H1 (cell line): ENCODE measurements at regions not wholly inside any gene's neighbourhood (a gene's known extent, or its start where the extent isn't known, plus 50 kb on each side); places are given as distances from the start of the nearest gene placed in this dataset.
A peak's percentile ranks its signal among the peaks of the same experiment; 100 is the strongest.

Experiments used
- CTCF ChIA-PET: fragments of 300-600 bp; sonication (Branson Sonifier 250); formaldehyde crosslinking; loops from one replicate; lab custom pipeline; 2021; ENCODE audit not compliant: partially characterized antibody; lab: Charles Lee
- POLR2A ChIA-PET: fragments of 300-600 bp; sonication (Branson Sonifier 250); formaldehyde crosslinking; loops from one replicate; lab custom pipeline; 2021; ENCODE audit warnings: inconsistent platforms; ENCODE audit not compliant: partially characterized antibody; lab: Charles Lee
- DNase-seq, 2 experiments: peaks; one replicate each; pipeline versions ENCODE4 v3.0.0 to v3.0.0-alpha.2; 2010 to 2022; ENCODE audit warnings: low spot score in 2 of 2, low read depth in 1 of 2, mixed read lengths in 1 of 2
- FAIRE-seq: peaks from 2 replicates; lab custom pipeline; 2011; peaks lifted over from hg19 to GRCh38; lab: Jason Lieb, UNC
- H2AFZ ChIP-seq: 2 replicates; pipeline ENCODE4 v1.8.1; 2012; ENCODE audit warnings: low read length, inconsistent platforms
- H2AK5ac ChIP-seq: 2 replicates; pipeline ENCODE4 v1.6.1; 2013; ENCODE audit warnings: low read depth, low read length
- H2BK120ac ChIP-seq: replicated peaks from 2 replicates; pipeline ENCODE3; 2013; ENCODE audit warnings: low read depth, low read length, inconsistent platforms
- H2BK12ac ChIP-seq: 2 replicates; pipeline ENCODE4 v1.6.1; 2013; ENCODE audit warnings: low read depth, low read length
- H2BK15ac ChIP-seq: 2 replicates; pipeline ENCODE4 v1.6.1; 2013; ENCODE audit warnings: low read length
- H2BK20ac ChIP-seq: 2 replicates; pipeline ENCODE4 v1.6.1; 2013; ENCODE audit warnings: low read length
- H2BK5ac ChIP-seq: 2 replicates; pipeline ENCODE4 v1.6.1; 2013; ENCODE audit warnings: low read depth, low read length
- H3K14ac ChIP-seq: 2 replicates; pipeline ENCODE4 v1.6.1; 2013; ENCODE audit warnings: inconsistent platforms; ENCODE audit not compliant: insufficient read length
- H3K18ac ChIP-seq: 2 replicates; pipeline ENCODE4 v1.6.1; 2013; ENCODE audit warnings: low read length; ENCODE audit errors: extremely low read depth
- H3K23ac ChIP-seq: 2 replicates; pipeline ENCODE4 v1.6.1; 2013; ENCODE audit warnings: inconsistent platforms; ENCODE audit not compliant: insufficient read length
- H3K23me2 ChIP-seq: 2 replicates; pipeline ENCODE4 v1.6.1; 2013; ENCODE audit warnings: low read depth, low read length
- H3K27ac ChIP-seq: 2 replicates; pipeline ENCODE4 v1.6.1; 2011; ENCODE audit warnings: low read depth, low read length, inconsistent platforms
- H3K27me3 ChIP-seq, 4 experiments: replicated peaks in 1 of 4; 1 replicate in 1 of 4; 2 replicates in 3 of 4; pipeline versions ENCODE4 v1.6.1 to v1.8.1; 2011 to 2013; ENCODE audit warnings: low read length in 3 of 4, mild to moderate bottlenecking in 3 of 4, inconsistent platforms in 2 of 4, mixed read lengths in 2 of 4, moderate library complexity in 1 of 4; ENCODE audit not compliant: control insufficient read depth in 3 of 4, insufficient read depth in 3 of 4; ENCODE audit errors: extremely low read depth in 1 of 4
- H3K36me3 ChIP-seq, 4 experiments: 2 replicates each; pipeline versions ENCODE4 v1.6.1 to v1.8.1; 2011 to 2013; ENCODE audit warnings: mild to moderate bottlenecking in 4 of 4, low read length in 3 of 4, moderate library complexity in 2 of 4, control low read depth in 1 of 4, inconsistent platforms in 1 of 4; ENCODE audit not compliant: insufficient read depth in 4 of 4, control insufficient read depth in 2 of 4
- H3K4ac ChIP-seq: replicated peaks from 2 replicates; pipeline ENCODE3; 2013; ENCODE audit warnings: low read length, low read depth, mixed read lengths, inconsistent platforms; ENCODE audit not compliant: insufficient read length
- H3K4me1 ChIP-seq, 4 experiments: replicated peaks in 1 of 4; 1 replicate in 1 of 4; 2 replicates in 3 of 4; pipeline versions ENCODE4 v1.6.1 to v1.8.1; 2011 to 2013; ENCODE audit warnings: low read length in 3 of 4, inconsistent platforms in 2 of 4, mixed read lengths in 1 of 4; ENCODE audit not compliant: insufficient read depth in 4 of 4, control insufficient read depth in 3 of 4
- H3K4me2 ChIP-seq, 2 experiments: 2 replicates each; pipeline versions ENCODE4 v1.6.1 to v1.8.1; 2011 to 2013; ENCODE audit warnings: low read depth in 2 of 2, low read length in 2 of 2, control low read depth in 1 of 2, inconsistent platforms in 1 of 2, mild to moderate bottlenecking in 1 of 2; ENCODE audit not compliant: insufficient read depth in 1 of 2
- H3K4me3 ChIP-seq, 4 experiments: fragments of 200-600, 300-600 bp in 1 of 4; sonication (generic), shearing (Covaris generic), sonication (Bioruptor Twin) in 1 of 4; 2 replicates each; pipeline versions ENCODE4 v1.5.1 to v1.8.1; 2011 to 2016; ENCODE audit warnings: low read length in 4 of 4, low read depth in 3 of 4, control low read depth in 2 of 4, inconsistent platforms in 2 of 4, mild to moderate bottlenecking in 2 of 4, mixed read lengths in 1 of 4, moderate library complexity in 1 of 4; ENCODE audit not compliant: insufficient read depth in 2 of 4; ENCODE audit errors: extremely low read depth in 1 of 4
- H3K56ac ChIP-seq: replicated peaks from 2 replicates; pipeline ENCODE3; 2013; ENCODE audit warnings: low read depth, mild to moderate bottlenecking, mixed read lengths, low read length, inconsistent platforms; ENCODE audit not compliant: insufficient read length
- H3K79me1 ChIP-seq: 2 replicates; pipeline ENCODE4 v1.6.1; 2013; ENCODE audit warnings: low read depth, low read length, control low read depth
- H3K79me2 ChIP-seq, 2 experiments: 2 replicates each; pipeline versions ENCODE4 v1.6.1 to v1.8.1; 2012 to 2013; ENCODE audit warnings: low read length in 2 of 2, mild to moderate bottlenecking in 2 of 2, inconsistent platforms in 1 of 2; ENCODE audit not compliant: insufficient read depth in 2 of 2, control insufficient read depth in 1 of 2
- H3K9ac ChIP-seq, 4 experiments: replicated peaks in 1 of 4; 1 replicate in 1 of 4; 2 replicates in 3 of 4; pipeline versions ENCODE4 v1.6.1 to v1.8.1; 2011 to 2013; ENCODE audit warnings: low read depth in 3 of 4, low read length in 3 of 4, control low read depth in 2 of 4, mild to moderate bottlenecking in 2 of 4, moderate library complexity in 2 of 4, inconsistent platforms in 1 of 4; ENCODE audit errors: extremely low read depth in 1 of 4
- H3K9me3 ChIP-seq, 2 experiments: 2 replicates each; pipeline versions ENCODE4 v1.6.1 to v1.8.1; 2012 to 2013; ENCODE audit warnings: mild to moderate bottlenecking in 2 of 2, moderate library complexity in 2 of 2, control low read depth in 1 of 2, inconsistent platforms in 1 of 2, low read depth in 1 of 2, low read length in 1 of 2, mixed read lengths in 1 of 2; ENCODE audit not compliant: insufficient read depth in 2 of 2
- H4K20me1 ChIP-seq, 2 experiments: replicated peaks in 1 of 2; 2 replicates each; pipeline versions ENCODE3 to v1.8.1; 2011 to 2013; ENCODE audit warnings: inconsistent platforms in 2 of 2, low read length in 2 of 2, mild to moderate bottlenecking in 1 of 2; ENCODE audit not compliant: insufficient read depth in 2 of 2, control insufficient read depth in 1 of 2
- H4K5ac ChIP-seq: 2 replicates; pipeline ENCODE4 v1.6.1; 2013; ENCODE audit warnings: low read length, low read depth, mixed read lengths, inconsistent platforms; ENCODE audit not compliant: insufficient read length
- H4K8ac ChIP-seq: 2 replicates; pipeline ENCODE4 v1.8.0; 2013; ENCODE audit warnings: mild to moderate bottlenecking, moderate library complexity, low read length, inconsistent platforms; ENCODE audit not compliant: insufficient read depth; ENCODE audit errors: extremely low read depth
- H4K91ac ChIP-seq: replicated peaks from 2 replicates; pipeline ENCODE3; 2013; ENCODE audit warnings: low read length, mixed read lengths, inconsistent platforms; ENCODE audit not compliant: insufficient read length
- ASH2L ChIP-seq: fragments of 200-600, 300-600 bp; sonication (generic); IDR thresholded peaks from one replicate; pipeline ENCODE4 v1.7.1; 2017; ENCODE audit warnings: low read length
- BACH1 ChIP-seq: IDR thresholded peaks from 2 replicates; pipeline ENCODE4 v1.6.1; 2012; ENCODE audit warnings: low read length, improper control_type of control experiment
- CBX5 ChIP-seq: fragments of 300-800, 300-1000 bp; sonication (generic); IDR thresholded peaks from 2 replicates; pipeline ENCODE4 v1.7.1; 2016; ENCODE audit warnings: antibody characterized with exemption, low read length, low read depth
- CREB1 ChIP-seq: IDR thresholded peaks from 2 replicates; pipeline ENCODE4 v1.6.1; 2012; ENCODE audit warnings: inconsistent platforms
- EZH2 ChIP-seq: fragments of 200-600 bp; sonication (generic); IDR thresholded peaks from 2 replicates; pipeline ENCODE4 v1.7.1; 2012; ENCODE audit warnings: low read depth, mild to moderate bottlenecking, moderate library complexity, low read length, inconsistent platforms; ENCODE audit not compliant: severe bottlenecking
- GABPA ChIP-seq: IDR thresholded peaks from 2 replicates; pipeline ENCODE4 v1.6.1; 2011; ENCODE audit warnings: mild to moderate bottlenecking, low read length, moderate library complexity, borderline replicate concordance; ENCODE audit not compliant: insufficient read depth
- JUND ChIP-seq: IDR thresholded peaks from 2 replicates; pipeline ENCODE4 v1.6.1; 2011; ENCODE audit warnings: mild to moderate bottlenecking, improper control_type of control experiment, low read length
- NRF1 ChIP-seq: IDR thresholded peaks from 2 replicates; pipeline ENCODE4 v1.6.1; 2011; ENCODE audit warnings: mild to moderate bottlenecking, low read depth, low read length, improper control_type of control experiment
- POLR2AphosphoS5 ChIP-seq: IDR thresholded peaks from 2 replicates; pipeline ENCODE4 v1.6.1; 2011; ENCODE audit warnings: low read depth, low read length
- POU5F1 ChIP-seq: IDR thresholded peaks from 2 replicates; pipeline ENCODE4 v1.6.1; 2011; ENCODE audit warnings: low read depth, mild to moderate bottlenecking, low read length, moderate library complexity
- RNF2 ChIP-seq: fragments of 200-900, 300-1000 bp; sonication (generic); IDR thresholded peaks from 2 replicates; pipeline ENCODE4 v1.7.1; 2016; ENCODE audit warnings: borderline replicate concordance, low read depth, mild to moderate bottlenecking, antibody characterized with exemption, low read length; ENCODE audit not compliant: poor library complexity, severe bottlenecking; ENCODE audit errors: missing control alignments
- SIN3A ChIP-seq, 2 experiments: IDR thresholded peaks in 1 of 2; conservative IDR thresholded peaks in 1 of 2; 2 replicates each; pipeline ENCODE4 v1.6.1; 2011 to 2012; ENCODE audit warnings: low read length in 2 of 2, improper control_type of control experiment in 1 of 2, low read depth in 1 of 2, mild to moderate bottlenecking in 1 of 2
- SIRT6 ChIP-seq: IDR thresholded peaks from one replicate; pipeline ENCODE4 v1.7.1; 2012; ENCODE audit warnings: low read length, inconsistent platforms
- SP4 ChIP-seq: IDR thresholded peaks from 2 replicates; pipeline ENCODE4 v1.6.1; 2012; ENCODE audit warnings: low read length, inconsistent platforms
- ZNF274 ChIP-seq: IDR thresholded peaks from 2 replicates; pipeline ENCODE4 v1.7.0; 2012; ENCODE audit warnings: low read length, borderline replicate concordance; ENCODE audit errors: extremely low read depth
- WGBS, 2 experiments: shearing (Covaris generic) in 1 of 2; methylation state at CpG; one replicate each; pipeline versions ENCODE4 v1.1.6 to v1.1.7; 2013 to 2015; ENCODE audit warnings: low lambda C conversion rate in 2 of 2, mixed read lengths in 2 of 2, inconsistent platforms in 1 of 2, low coverage in 1 of 2, missing lambda C conversion rate in 1 of 2; ENCODE audit not compliant: insufficient replicate concordance in 2 of 2, insufficient coverage in 1 of 2, insufficient read length in 1 of 2; ENCODE audit errors: extremely low coverage in 1 of 2, missing lambda C conversion rate in 1 of 2; 5-methylcytosine and 5-hydroxymethylcytosine counted together

DNA sequence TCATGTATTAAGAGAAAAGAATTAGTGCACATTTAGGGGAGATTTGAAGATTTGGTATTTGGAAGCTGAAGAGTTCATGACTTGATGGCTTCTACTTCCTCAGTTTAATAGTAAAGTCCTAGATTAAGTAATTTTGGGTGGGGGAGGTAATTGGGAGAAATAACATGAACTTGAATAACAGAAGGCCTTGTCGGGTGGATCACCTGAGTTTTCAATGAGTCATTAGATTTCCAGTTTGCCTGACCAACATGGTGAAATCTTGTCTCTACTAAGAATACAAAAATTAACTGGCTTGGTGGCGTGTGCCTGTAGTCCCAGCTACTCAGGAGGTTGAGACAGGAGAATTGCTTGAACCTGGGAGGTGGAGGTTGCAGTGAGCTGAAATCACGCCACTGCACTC is 181.0 kb downstream of the GJA1 start:
- H4K20me1 ChIP-seq, result no peaks in the 10 kb centered on the region
- CTCF ChIA-PET, result interaction anchor here (0.6 kb wide), 1 partner anchor 1310 kb away, joined by 4 read pairs; no protein-coding TSS in a partner anchor
- FAIRE-seq, result no peak
- TF ChIP-seq ASH2L, result no peak
- TF ChIP-seq SIN3A (conservative IDR thresholded peaks at IDR 0.05 in 1 of 2, IDR thresholded peaks at IDR 0.05 in 1 of 2; ENCODE audit: low read depth in 1 of 2, low read length in 2 of 2), result no peak
- TF ChIP-seq POU5F1, result no peak
- TF ChIP-seq EZH2, result no peak
- no peak for TF ChIP-seq CBX5
- TF ChIP-seq SIRT6, result no peak
- no peak for TF ChIP-seq JUND
- TF ChIP-seq POLR2AphosphoS5, result no peak
- no peak for TF ChIP-seq RNF2
- no peak for TF ChIP-seq GABPA
- TF ChIP-seq BACH1, result no peak
- TF ChIP-seq CREB1, result no peak
- no peak for TF ChIP-seq ZNF274
- no peak for TF ChIP-seq NRF1
- TF ChIP-seq SP4, result no peak

More for the DNA sequence above, 181.0 kb downstream of the GJA1 start:
- H4K5ac ChIP-seq, result no peak overlapping the region
- H3K79me1 ChIP-seq, result no peaks in the 10 kb centered on the region
- no peak for DNase-seq
- no peaks in the 10 kb centered on the region for H3K9me3 ChIP-seq
- no peak overlapping the region for H3K4ac ChIP-seq
- H3K36me3 ChIP-seq, result no peaks in the 10 kb centered on the region
- peaks cover 0 to 3% of the 10 kb centered on the region in 2 experiments; a peak in 1 of 4 replicates for H3K79me2 ChIP-seq
- H3K4me2 ChIP-seq, result no peak overlapping the region
- no peak overlapping the region; the same call in 1 of the 2 replicates for H2BK12ac ChIP-seq
- no peak overlapping the region for H2AFZ ChIP-seq
- no peak overlapping the region for H2BK120ac ChIP-seq
- H2BK20ac ChIP-seq, result no peak overlapping the region
- H3K18ac ChIP-seq, result no peak overlapping the region
- no peak overlapping the region for H3K56ac ChIP-seq
- H3K27ac ChIP-seq, result no peak overlapping the region
- H2BK15ac ChIP-seq, result no peak overlapping the region
- no peak overlapping the region for H4K91ac ChIP-seq
- no peak overlapping the region for H3K4me3 ChIP-seq
- POLR2A ChIA-PET, result interaction anchor here (5.6 kb wide), 1 partner anchor 179 kb away, joined by 63 read pairs; the partner anchor contains the start of gene GJA1
- WGBS, 2 experiments, result 94% methylated on average over 3 of the region's 3 CpGs; no CpG with 5 or more reads in 1 of the 2 experiments
- H3K23me2 ChIP-seq, result 0 out of 2 replicates have a peak, but pooled peaks cover 4% of the 10 kb centered on the region
- no peaks in the 10 kb centered on the region for H3K27me3 ChIP-seq
- H2AK5ac ChIP-seq, result no peak overlapping the region
- peaks cover 0 to 10% (median 6%) of the 10 kb centered on the region in 4 experiments; a peak in 4 of 7 replicates for H3K4me1 ChIP-seq
- H4K8ac ChIP-seq, result no peak overlapping the region
- 0 out of 2 replicates have a peak overlapping the region, but pooled peaks have one; percentile 72 for H2BK5ac ChIP-seq
- H3K9ac ChIP-seq, result no peak overlapping the region
- H3K14ac ChIP-seq, result no peak overlapping the region
- H3K23ac ChIP-seq, result no peak overlapping the region
